HUES64 (cell line): ENCODE measurements at regions not wholly inside any gene's neighbourhood (a gene's known extent, or its start where the extent isn't known, plus 50 kb on each side); places are given as distances from the start of the nearest gene placed in this dataset.
"Not testable (repeated sequence)": the region's sequence is repeated elsewhere in the genome, so short reads cannot be mapped to it uniquely, and the experiment has no call there.

ENCODE experiments used
- H3K27ac ChIP-seq: 2 replicates; pipeline ENCODE4 v1.7.0; 2013; ENCODE audit warnings: low read depth, low read length, inconsistent platforms
- H3K27me3 ChIP-seq: 2 replicates; pipeline ENCODE4 v1.6.1; 2013; ENCODE audit warnings: mild to moderate bottlenecking, low read length; ENCODE audit not compliant: insufficient read depth
- H3K36me3 ChIP-seq: 2 replicates; pipeline ENCODE4 v1.6.1; 2013; ENCODE audit warnings: mild to moderate bottlenecking, low read length; ENCODE audit not compliant: insufficient read depth
- H3K4me1 ChIP-seq: 2 replicates; pipeline ENCODE4 v1.6.1; 2013; ENCODE audit warnings: mild to moderate bottlenecking, low read length, moderate library complexity; ENCODE audit not compliant: insufficient read depth
- H3K4me3 ChIP-seq: 2 replicates; pipeline ENCODE4 v1.5.1; 2013; ENCODE audit warnings: mild to moderate bottlenecking, low read length, moderate library complexity
- H3K9ac ChIP-seq: 2 replicates; pipeline ENCODE4 v1.6.1; 2013; ENCODE audit warnings: mild to moderate bottlenecking, low read depth, low read length
- H3K9me3 ChIP-seq: 2 replicates; pipeline ENCODE4 v1.6.1; 2013; ENCODE audit warnings: low read depth, low read length; ENCODE audit not compliant: insufficient read depth
- WGBS: fragments of 150-250, 120-280 bp; methylation state at CpG from one replicate; pipeline ENCODE4 v1.1.7; 2013; ENCODE audit warnings: missing lambda C conversion rate; 5-methylcytosine and 5-hydroxymethylcytosine counted together

DNA sequence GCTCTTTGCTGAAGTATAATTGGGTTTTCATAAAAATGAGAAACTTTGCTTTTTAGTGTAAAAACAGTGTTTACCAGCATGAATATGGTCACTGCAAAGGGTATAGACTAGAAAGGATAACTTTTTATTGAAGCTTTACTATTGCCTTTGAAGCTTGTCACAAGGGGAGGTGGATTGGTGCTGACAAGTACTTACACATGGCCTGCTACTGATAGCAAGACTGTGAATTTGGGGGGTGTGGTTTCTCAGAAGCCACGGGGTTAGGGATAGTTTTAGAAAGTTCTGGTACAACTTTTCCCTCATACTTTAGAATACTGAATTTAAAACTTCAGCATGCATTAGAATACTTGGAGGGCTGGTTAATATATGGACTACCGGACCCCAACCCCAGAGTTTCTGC is 294.1 kb downstream of the SOCS6 start:
- no peaks in the 10 kb centered on the region for H3K27me3 ChIP-seq
- H3K27ac ChIP-seq: no peak overlapping the region
- H3K9me3 ChIP-seq: peaks cover 90% of the 10 kb centered on the region
- no peak overlapping the region for H3K9ac ChIP-seq
- H3K4me3 ChIP-seq: no peak overlapping the region
- H3K36me3 ChIP-seq: no peaks in the 10 kb centered on the region
- 89% methylated on average over 1 of the region's 2 CpGs for WGBS
- H3K4me1 ChIP-seq: no peaks in the 10 kb centered on the region

GRCh38 chr18:70578480-70578879 is 289.6 kb downstream of the SOCS6 start:
- Histone ChIP-seq H3K4me1 (no peaks in the 10 kb centered on the region), H3K27ac (no peak overlapping the region), H3K9ac (no peak overlapping the region), H3K4me3 (no peak overlapping the region), H3K9me3 (peaks cover 86% of the 10 kb centered on the region), H3K36me3 (no peaks in the 10 kb centered on the region), H3K27me3 (no peaks in the 10 kb centered on the region)
- WGBS: 58% methylated on average over 6 of the region's 6 CpGs

- Histone ChIP-seq H3K9me3 (peaks cover 83% of the 10 kb centered on the region), H3K27ac (no peak overlapping the region), H3K9ac (no peak overlapping the region), H3K4me3 (no peak overlapping the region), H3K27me3 (no peaks in the 10 kb centered on the region), H3K36me3 (no peaks in the 10 kb centered on the region), H3K4me1 (no peaks in the 10 kb centered on the region)
- 76% methylated on average over 3 of the region's 4 CpGs for WGBS
Measured at GRCh38 chr18:70577023-70577420, 288.2 kb downstream of the SOCS6 start.

DNA sequence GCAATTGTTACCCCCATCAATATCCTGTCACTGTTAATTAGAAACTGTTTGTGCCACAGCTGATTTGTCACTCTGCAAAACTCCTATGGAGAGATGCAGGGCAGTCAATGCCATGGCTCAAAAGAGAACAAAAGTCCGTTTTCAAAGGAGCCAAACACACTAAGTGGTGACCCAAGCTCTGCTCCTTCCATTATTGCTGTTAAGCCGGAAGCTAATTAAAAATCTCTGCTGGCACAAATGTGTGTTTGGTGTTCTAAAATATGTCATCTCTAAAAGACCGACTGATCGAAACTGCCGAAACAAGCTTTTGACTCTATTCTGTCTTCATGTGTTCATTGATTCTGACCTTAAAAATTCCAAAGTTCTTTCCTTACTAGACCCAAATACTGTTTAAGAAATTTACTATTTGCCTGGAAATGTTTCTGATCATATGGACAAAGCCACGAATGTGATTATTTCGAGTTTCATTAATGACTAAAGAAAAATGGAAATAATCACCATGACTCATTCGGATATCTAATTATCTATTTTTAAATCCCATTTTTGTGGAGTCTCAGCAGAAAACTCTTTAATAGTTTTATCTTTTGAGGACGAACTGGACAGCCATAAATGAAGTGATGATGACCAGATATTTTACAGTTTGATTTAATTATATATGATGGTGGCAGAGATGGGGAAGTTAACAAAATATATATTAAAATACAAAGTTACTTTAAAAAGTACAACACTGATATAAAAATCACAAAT is 287.6 kb downstream of the SOCS6 start:
- WGBS: 85% methylated on average over 8 of the region's 9 CpGs
- H3K4me1 ChIP-seq: no peaks in the 10 kb centered on the region
- peaks cover 80% of the 10 kb centered on the region for H3K9me3 ChIP-seq
- no peak overlapping the region for H3K9ac ChIP-seq
- no peaks in the 10 kb centered on the region for H3K36me3 ChIP-seq
- no peak overlapping the region for H3K4me3 ChIP-seq
- H3K27me3 ChIP-seq: no peaks in the 10 kb centered on the region
- H3K27ac ChIP-seq: no peak overlapping the region

DNA sequence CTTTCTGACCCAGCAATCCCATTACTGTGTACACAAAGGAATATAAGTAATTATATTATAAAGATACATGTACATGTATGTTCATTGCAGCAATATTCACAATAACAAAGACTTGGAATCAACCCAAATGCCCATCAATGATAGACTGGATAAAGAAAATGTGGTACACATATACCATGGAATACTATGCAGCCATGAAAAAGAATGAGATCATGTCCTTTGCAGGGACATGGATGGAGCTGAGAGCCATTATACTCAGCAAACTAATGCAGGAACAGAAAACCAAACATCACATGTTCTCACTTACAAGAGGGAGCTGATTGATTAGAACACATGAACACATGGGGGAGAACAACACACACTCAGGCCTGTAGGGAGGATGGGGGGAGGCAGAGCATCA is 286.1 kb downstream of the SOCS6 start:
- peaks cover 81% of the 10 kb centered on the region for H3K9me3 ChIP-seq
- not testable (repeated sequence) for H3K36me3 ChIP-seq, H3K27ac ChIP-seq, H3K4me1 ChIP-seq, H3K4me3 ChIP-seq, H3K27me3 ChIP-seq, H3K9ac ChIP-seq

GRCh38 chr18:70569647-70570046 is 280.8 kb downstream of the SOCS6 start:
- not testable (repeated sequence) for H3K4me3 ChIP-seq, H3K36me3 ChIP-seq, H3K9ac ChIP-seq, H3K27me3 ChIP-seq, H3K4me1 ChIP-seq, H3K27ac ChIP-seq
- peaks cover 68% of the 10 kb centered on the region for H3K9me3 ChIP-seq
- WGBS: 89% methylated on average over 24 of the region's 24 CpGs

DNA sequence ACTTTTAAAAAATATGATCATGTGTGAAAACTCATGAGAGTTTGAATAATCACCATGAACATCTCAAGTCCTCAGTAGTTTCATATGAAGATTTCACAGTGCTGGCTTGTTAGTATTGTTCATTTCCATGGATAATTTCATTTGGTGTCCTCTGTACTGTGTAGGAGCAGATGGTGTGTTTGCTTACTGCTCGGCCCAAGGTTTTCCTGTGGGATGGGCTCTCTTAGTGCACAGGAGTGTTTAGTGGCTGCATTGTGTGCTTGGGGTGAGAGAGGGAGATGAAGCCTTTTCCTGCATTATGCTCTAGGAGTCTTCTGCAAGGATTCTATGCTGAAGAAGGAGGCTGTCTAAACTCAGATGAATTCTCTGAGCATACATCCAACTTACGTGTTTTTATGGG is 270.6 kb downstream of the SOCS6 start:
- Histone ChIP-seq H3K27me3 (no peaks in the 10 kb centered on the region), H3K27ac (no peak overlapping the region), H3K4me1 (no peaks in the 10 kb centered on the region), H3K9me3 (peaks cover 84% of the 10 kb centered on the region), H3K4me3 (no peak overlapping the region), H3K9ac (no peak overlapping the region), H3K36me3 (no peaks in the 10 kb centered on the region)
- WGBS: 87% methylated on average over 2 of the region's 2 CpGs

- no peak overlapping the region for H3K27ac ChIP-seq
- no peaks in the 10 kb centered on the region for H3K36me3 ChIP-seq
- no peak overlapping the region for H3K9ac ChIP-seq
- H3K27me3 ChIP-seq: no peaks in the 10 kb centered on the region
- peaks cover 78% of the 10 kb centered on the region for H3K9me3 ChIP-seq
- WGBS: no CpG with 5 or more reads among the region's 1 CpG
- no peak overlapping the region for H3K4me3 ChIP-seq
- H3K4me1 ChIP-seq: no peaks in the 10 kb centered on the region
Measured at GRCh38 chr18:70558371-70558770, 269.5 kb downstream of the SOCS6 start.

DNA sequence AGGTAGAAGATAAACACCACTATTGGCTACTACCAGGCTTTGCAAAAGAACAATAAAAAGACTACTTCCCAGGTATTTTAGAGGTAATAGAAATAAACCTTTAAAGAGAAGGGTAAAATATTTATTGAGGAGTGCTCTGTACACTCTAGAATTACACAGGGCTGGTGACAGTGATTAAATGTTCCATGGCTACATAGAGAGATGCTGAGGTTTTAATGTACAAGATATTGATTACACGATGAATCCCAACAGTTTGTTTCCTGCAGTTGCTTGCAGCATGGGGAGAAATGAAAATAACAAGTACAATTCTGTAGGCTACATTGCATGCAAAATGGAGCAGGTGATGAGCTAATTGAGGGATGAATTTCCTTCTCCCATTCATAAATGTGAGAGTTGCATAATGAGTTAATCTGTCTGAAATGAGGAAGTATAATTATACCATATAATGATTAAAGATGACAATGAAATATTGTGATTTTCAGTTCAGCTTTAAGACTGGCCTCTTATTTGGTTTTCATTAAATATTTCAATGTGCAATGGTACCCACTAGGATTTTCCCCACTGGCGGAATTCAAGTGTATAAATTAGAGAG is 266.1 kb downstream of the SOCS6 start:
- no peak overlapping the region for H3K27ac ChIP-seq

DNA sequence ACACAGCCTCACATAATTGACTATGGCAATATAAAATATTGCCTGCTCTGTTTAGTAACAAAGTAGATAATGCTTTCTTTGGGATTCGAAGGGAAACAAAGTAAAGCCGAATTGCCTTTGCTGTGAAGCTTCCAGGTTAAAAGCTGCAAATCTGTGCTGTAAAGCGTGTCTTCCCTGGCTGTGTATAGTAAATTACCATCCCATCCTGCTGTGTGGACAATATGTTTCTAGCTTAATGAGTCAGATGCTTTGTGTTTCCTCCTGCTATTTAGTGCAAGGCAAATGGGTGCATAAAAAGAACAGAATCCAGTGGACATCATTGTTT is 265.1 kb downstream of the SOCS6 start:
- Histone ChIP-seq H3K9me3 (peaks cover 67% of the 10 kb centered on the region), H3K4me3 (no peak overlapping the region), H3K36me3 (no peaks in the 10 kb centered on the region), H3K9ac (no peak overlapping the region), H3K27me3 (no peaks in the 10 kb centered on the region), H3K27ac (no peak overlapping the region), H3K4me1 (no peaks in the 10 kb centered on the region)
- 74% methylated on average over 3 of the region's 3 CpGs for WGBS

More for the DNA sequence above, 266.1 kb downstream of the SOCS6 start:
- H3K9me3 ChIP-seq: peaks cover 66% of the 10 kb centered on the region
- H3K9ac ChIP-seq: no peak overlapping the region
- H3K4me3 ChIP-seq: no peak overlapping the region
- 65% methylated on average over 2 of the region's 2 CpGs for WGBS
- no peaks in the 10 kb centered on the region for H3K36me3 ChIP-seq
- H3K4me1 ChIP-seq: no peaks in the 10 kb centered on the region
- no peaks in the 10 kb centered on the region for H3K27me3 ChIP-seq

DNA sequence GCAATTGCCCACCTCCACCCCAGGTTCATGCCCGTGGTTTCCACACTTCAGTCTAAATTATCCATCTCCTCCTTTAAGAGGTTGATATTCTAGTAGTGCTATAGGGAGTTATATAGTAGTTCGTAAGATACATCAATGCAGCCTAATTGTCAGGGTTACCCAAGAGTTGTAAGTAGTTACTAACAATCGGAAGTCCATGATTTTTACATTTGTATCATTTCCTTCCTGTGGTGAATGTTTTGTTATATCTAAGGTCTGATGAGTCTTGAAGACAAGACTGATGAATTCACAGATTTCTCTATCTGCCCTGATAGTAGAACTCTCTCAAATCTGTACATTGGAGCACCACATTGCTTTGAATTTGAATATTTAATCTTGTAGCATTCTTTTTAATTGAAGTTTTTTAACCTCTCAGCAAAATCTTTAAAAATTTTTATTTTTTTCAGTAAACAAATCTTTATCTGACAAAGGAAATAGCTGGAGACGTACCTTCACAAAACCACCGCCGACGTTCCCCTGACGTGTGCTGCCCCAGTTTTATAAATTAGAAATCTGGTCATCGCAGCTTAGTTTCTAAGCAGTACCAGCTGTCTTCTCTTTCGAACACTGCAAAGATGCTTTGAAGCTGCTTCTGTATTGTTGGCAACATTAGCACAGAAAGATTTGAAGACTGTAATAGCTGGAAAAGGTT is 264.5 kb downstream of the SOCS6 start:
- Histone ChIP-seq H3K36me3 (no peaks in the 10 kb centered on the region), H3K4me3 (no peak overlapping the region), H3K9me3 (peaks cover 67% of the 10 kb centered on the region), H3K27ac (no peak overlapping the region), H3K4me1 (no peaks in the 10 kb centered on the region), H3K27me3 (no peaks in the 10 kb centered on the region), H3K9ac (no peak overlapping the region)
- 94% methylated on average over 9 of the region's 10 CpGs for WGBS
